Dermis blood vessel endothelial cell (primary cell): ENCODE measurements at regions not wholly inside any gene's neighbourhood (a gene's known extent, or its start where the extent isn't known, plus 50 kb on each side); places are given as distances from the start of the nearest gene placed in this dataset.

Experiments used
- DNase-seq: peaks from one replicate; pipeline ENCODE4 v3.0.0; 2010

- DNase-seq, result no peak
Measured at GRCh38 chr12:41981013-41981412, 163.7 kb downstream of the GXYLT1 start.

- DNase-seq, result no peak
Measured at GRCh38 chr12:41980390-41980789, 164.3 kb downstream of the GXYLT1 start.

- DNase-seq, result no peak
Measured at GRCh38 chr12:41979574-41979973, 165.1 kb downstream of the GXYLT1 start.

GRCh38 chr12:41972598-41972997 is 172.1 kb downstream of the GXYLT1 start:
- DNase-seq, result no peak

- DNase-seq, result no peak
Measured at GRCh38 chr12:41972196-41972595, 172.5 kb downstream of the GXYLT1 start.

- DNase-seq, result no peak
Measured at GRCh38 chr12:41970744-41971143, 173.9 kb downstream of the GXYLT1 start.

GRCh38 chr12:41968599-41968998 is 176.1 kb downstream of the GXYLT1 start:
- DNase-seq, result no peak

- peak; percentile 37 for DNase-seq
Measured at GRCh38 chr12:41967668-41968500, 176.8 kb downstream of the GXYLT1 start.

GRCh38 chr12:41966916-41967315 is 177.8 kb downstream of the GXYLT1 start:
- peak; percentile 21 for DNase-seq

GRCh38 chr12:41966001-41966400 is 178.7 kb downstream of the GXYLT1 start:
- DNase-seq, result peak; percentile 20

GRCh38 chr12:41963398-41963797 is 181.3 kb downstream of the GXYLT1 start:
- no peak for DNase-seq

GRCh38 chr12:41962171-41962572 is 182.5 kb downstream of the GXYLT1 start:
- DNase-seq, result no peak

- no peak for DNase-seq
Measured at GRCh38 chr12:41959271-41959670, 185.4 kb downstream of the GXYLT1 start.

GRCh38 chr12:41956353-41956752 is 188.3 kb downstream of the GXYLT1 start:
- no peak for DNase-seq

GRCh38 chr12:41950455-41950854 is 194.2 kb downstream of the GXYLT1 start:
- no peak for DNase-seq

GRCh38 chr12:41946106-41946505 is 198.6 kb downstream of the GXYLT1 start:
- DNase-seq, result no peak

- DNase-seq, result no peak
Measured at GRCh38 chr12:41944216-41944615, 200.5 kb downstream of the GXYLT1 start.

- DNase-seq, result no peak
Measured at GRCh38 chr12:41943671-41944070, 201.0 kb downstream of the GXYLT1 start.

GRCh38 chr12:41942354-41942753 is 202.3 kb downstream of the GXYLT1 start:
- DNase-seq, result no peak

- DNase-seq, result no peak
Measured at GRCh38 chr12:41941079-41941478, 203.6 kb downstream of the GXYLT1 start.

GRCh38 chr12:41940571-41940970 is 204.1 kb downstream of the GXYLT1 start:
- no peak for DNase-seq

- DNase-seq, result no peak
Measured at GRCh38 chr12:41936333-41936732, 208.3 kb downstream of the GXYLT1 start.

- DNase-seq, result no peak
Measured at GRCh38 chr12:41935911-41936310, 208.8 kb downstream of the GXYLT1 start.

GRCh38 chr12:41932470-41932991 is 212.1 kb downstream of the GXYLT1 start:
- peak; percentile 91 for DNase-seq
